HG03575 (cell line): ENCODE measurements at regions not wholly inside any gene's neighbourhood (a gene's known extent, or its start where the extent isn't known, plus 50 kb on each side); places are given as distances from the start of the nearest gene placed in this dataset.

Source experiments
- ATAC-seq: cut with Tn5 transposase; IDR thresholded peaks from one replicate; pipeline ENCODE4 v1.9.1; 2021; ENCODE audit not compliant: unreplicated experiment, insufficient number of reproducible peaks, low FRiP score; ENCODE audit errors: extremely low read depth

DNA sequence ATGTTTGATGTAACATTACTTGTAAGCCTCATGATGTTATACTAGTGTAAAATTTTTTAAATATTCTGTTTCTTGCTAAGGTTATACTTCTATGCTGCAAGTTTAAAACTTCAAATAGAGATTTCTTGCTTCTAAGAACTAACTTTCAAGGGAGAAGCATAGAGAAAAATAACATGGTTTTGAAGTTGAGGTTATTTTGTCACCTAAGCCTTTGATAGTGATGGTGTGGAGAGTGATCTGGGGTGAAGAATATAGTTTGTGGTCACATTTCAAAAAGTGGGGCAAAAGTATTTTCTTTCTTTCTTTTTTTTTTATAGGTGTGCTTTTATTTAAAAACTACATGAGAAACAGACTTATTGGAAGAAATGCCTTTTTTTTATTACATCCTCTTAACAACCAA lies 162.4 kb downstream of the GATA3 start:
- ATAC-seq, result no peak

DNA sequence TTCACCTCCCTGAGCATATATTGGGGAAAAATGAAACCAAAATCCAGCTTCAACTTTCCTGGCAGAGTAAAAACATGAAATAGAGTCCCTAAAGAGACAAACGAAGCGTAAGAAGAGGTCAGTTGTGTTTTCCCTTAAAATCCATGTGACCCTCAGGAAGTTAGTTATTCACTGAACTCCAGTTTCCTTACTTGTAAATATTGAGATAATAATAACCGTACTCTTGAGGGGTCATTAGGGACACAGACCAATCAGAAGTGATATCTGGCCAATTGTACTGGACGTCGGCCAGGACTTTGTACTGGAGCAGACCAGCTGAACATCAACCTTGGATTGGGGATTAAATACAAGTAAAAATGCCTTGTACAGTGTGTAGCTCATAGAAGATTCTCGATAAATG lies 167.0 kb downstream of the GATA3 start:
- no peak for ATAC-seq

DNA sequence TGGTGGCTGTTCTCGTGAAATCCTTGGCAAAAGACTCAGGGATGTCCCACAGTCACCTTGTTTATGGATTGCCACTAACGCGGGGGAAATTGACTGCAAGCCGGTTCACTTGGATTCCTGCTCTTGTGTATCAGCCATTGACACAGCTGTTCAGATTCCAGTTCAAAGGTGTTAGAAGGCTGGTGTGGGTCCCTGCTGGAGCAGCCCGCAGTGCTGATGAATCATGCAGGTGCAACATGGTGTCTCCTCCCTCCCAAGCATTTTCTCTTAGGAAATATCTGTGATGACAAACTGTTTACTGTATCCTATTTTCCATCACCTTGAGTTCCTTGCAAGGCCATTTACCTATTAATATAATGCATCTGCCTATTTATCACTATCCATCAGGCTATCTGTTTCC lies 170.1 kb downstream of the GATA3 start:
- ATAC-seq, result no peak

DNA sequence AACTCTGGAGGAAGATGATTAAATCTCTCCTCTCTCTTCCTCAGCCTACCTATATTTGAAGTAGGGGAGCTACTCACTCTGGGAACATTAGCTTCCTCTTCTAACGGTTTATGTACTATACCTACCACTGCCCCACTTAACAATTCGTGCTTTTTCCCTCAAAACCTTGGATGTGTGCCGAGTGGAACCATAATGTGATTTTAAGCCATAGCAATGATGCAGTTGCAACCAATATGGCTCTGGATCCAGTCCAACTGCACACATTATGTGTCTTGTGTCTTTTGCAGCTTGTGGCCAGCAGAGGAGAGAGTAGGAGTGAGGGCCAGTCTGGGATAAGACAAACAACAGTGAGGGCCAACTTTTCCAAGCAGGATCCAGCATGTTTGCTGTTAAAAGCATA lies 170.7 kb downstream of the GATA3 start:
- no peak for ATAC-seq

DNA sequence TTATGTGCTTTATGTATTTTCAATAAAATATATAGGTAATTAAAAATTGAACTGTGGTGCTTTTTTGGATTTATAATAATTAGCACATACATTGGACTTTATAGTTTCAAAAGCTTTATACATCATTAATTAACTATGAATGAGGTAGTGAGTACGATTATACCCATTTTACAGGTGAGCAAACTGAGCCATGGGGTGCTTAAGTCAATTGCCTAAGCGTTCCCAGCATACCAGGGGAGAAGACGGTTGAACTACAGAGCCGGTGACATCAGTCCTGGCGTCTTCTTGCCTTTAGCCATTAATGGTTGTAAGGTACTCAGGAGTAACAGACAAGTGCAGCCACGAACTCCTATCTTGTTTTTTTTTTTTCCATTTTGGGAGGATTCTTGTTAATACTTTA lies 172.8 kb downstream of the GATA3 start:
- no peak for ATAC-seq

DNA sequence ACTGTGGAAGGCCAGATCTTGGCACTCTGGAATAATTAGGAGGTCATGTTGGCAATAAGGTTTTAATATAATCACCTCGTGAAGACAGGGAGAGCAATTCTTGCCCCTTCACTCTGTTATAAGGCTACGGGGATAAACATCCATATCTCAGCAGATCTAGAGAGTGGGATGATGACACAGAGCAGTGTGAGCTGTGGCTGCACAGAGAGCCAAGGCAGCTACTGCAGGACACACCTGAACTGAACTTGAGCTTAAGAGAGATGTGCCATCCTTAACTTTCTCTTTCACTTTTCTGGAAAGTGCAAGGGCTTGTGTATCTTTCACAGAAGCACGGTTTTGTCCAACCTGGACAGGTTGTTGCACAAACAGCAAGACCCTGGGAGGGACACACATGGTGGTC lies 174.7 kb downstream of the GATA3 start:
- ATAC-seq, result no peak

DNA sequence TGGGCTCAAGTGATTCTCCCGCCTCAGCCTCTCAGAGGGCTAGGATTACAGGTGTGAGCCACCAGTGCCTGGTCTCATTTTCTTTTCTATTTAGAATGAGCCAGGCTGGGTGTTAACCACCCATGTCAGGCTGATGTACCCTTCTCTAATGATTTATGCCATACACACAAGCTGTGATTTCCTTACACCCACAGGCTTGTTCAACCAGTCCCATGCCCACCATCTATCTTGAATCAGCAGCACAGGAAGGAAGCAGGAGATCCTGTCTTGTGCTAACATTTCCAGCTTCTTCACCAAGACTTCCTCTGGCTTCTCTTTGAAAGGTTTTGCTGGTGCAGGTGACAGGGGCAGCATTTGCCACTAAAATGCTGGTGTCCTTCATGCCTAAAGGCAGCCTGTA lies 176.4 kb downstream of the GATA3 start:
- ATAC-seq, result no peak

DNA sequence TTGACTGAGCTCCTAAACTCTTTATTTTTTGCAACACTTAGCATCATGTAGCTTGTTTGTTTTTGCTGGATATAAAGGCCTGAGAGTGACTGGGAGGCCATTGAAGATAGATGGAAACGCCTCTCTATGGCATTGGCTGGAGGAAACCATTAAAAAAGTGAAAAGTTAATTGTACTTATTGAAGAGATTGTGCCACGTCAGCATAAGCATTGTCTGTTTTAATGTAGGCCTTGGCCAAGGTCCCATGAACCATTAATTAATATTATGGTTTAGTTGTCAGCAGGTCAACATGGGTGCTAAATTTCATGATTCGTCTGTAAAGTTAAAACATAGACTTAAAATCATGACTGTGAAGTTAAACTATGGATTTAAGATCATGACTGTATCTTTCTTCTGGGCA lies 178.6 kb downstream of the GATA3 start:
- ATAC-seq, result no peak

DNA sequence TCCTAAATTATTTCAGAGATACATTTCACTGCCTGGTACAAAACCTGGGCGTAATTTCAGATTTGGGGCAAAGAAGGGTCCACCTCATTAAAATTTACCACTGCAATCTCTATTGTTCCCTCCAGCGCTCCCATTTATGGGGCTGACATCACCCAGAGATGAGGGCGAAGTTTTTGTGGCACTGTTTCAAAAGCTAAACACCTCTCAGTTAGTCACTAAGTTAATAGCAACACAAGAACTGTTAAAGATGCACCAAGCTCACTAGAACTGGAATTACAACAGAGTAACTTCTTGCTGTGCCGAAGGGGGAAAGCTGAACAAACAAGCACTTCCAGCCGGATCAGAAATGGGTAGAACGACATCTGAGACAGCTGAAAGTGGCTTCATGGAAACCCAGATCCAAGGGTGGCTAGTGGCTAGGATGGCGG lies 179.4 kb downstream of the GATA3 start:
- no peak for ATAC-seq

DNA sequence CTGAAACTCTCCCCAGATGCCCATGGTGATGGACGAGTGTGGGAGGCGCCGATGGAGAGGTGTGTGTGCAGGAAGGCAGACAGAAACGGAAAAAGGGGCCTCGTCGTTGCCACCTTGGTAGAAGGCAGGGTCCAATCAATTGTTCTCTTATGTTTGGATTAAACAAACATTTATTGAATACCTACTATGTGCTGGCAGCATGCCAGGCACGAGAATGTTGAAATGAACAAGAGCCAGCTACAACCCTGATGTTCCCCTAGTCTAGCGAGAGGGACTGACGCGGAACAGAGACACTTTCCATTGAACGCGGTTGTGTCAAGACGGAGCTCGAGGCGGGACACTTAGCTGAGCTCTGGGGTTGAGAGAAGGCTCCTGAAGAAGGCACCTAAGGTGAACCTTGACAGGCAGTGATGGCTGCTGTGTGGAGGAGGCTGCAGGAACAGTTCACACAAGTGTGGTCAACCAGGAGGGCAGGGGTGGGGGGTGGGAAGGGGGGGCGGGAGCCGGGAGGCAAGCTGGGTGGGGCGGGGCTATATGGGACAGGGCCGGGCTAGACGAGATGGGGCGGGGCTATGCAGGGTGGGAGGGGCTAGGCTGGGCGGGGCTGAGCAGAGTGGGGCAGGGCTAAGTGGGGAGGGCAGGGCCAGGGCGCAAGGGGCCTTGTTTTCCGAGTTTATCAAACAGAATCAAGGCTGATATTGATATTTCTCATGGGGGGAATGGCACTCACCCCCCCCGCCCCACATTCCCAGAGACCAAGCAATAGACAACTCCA lies 181.0 kb downstream of the GATA3 start:
- ATAC-seq, result no peak

DNA sequence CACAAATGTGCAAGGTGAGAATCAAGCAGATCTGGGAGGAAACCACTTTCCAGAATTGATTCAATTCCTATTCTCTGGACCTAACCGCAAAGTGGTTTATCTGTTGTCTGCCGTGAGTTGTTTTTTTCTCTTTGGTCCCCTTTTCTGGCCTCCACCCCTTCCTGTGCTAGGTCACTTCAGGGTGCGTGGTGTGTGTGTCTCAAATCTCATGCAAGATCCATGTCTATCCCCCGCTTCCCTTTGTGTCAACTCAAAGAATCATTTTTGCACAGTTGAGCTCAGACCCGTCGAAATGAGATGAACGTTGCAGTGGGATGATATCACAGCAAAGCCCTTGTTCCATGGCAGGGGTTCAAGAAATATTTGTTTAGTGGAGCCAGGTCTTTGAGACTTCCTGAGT lies 184.5 kb downstream of the GATA3 start:
- ATAC-seq, result no peak

DNA sequence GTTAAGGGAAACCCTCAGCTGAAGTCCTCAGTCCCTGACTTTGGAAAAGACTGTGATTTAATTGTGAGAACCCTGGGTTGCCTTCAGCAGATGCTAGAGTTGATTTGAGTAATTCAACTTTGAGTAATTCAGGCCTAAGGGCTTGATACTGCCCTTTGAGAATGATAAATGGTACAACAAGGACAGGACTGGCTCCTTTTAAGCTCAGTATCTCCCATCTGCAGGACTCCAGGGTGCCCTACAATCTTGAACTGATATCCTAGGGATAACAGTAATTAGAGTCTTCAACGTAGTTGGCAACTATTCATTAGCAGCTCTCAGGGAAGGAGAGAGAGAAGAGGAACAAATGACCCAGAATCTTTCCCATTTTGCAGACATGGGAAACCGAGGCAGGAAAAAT lies 186.4 kb downstream of the GATA3 start:
- ATAC-seq, result no peak

DNA sequence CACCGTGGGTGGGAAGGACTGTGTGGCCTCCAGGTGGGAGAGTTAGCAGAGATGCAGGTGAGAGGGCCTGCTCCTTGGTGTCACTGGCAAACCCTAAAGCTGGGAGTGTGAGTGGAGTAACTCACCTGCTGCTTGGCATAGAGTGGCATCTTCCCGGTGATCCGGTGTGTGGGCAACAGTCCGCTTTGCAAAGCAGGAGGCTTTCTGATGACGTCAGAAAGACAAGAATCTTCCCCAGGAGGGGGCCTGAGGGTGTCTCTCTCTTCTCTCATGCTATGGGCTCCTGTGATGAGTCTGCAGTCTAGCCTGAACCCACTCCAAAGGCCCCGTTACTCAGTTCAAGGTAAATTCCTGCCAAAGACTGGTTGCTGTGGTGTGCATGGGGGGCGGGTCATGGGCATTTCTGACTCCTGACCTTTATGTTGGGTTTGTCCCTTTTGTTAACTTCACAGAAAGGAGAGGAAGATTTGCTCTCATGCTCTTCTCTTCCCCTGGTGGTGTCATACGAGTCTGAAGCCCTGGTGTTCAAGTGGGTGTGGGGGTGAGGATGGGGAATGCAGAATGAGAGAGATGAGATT lies 187.9 kb downstream of the GATA3 start:
- ATAC-seq, result no peak

DNA sequence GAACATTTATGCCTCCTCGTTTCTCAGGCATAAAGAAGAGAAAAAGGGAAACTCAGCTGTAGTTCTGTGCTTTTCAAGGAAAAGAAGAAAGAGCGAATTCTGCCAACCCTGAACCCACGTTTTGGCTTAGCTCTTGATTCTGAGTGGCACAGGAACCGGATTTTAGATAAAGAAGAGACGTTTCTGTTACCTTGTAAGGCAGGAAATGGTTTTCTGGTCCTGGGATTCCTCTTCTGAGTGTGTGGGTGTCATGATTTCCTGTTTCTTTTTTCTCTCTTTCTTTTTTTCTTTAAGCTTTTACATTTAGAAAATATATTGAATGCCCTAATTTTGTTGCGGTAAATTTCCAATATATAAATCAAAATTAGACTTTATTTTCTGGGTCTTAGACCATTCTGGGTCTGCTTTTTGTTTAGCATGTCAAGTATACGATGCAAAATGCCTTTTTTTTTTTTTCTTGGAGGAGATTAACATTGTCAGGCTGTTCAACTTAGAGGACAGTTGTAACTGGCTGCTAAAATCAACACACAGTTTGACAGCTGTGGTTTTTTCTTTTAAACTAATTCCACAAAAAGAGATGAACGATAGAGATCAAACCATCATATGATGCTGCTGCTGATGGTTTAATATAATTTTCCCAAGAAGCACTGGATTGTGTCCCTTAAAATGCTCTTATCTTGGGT lies 190.8 kb downstream of the GATA3 start:
- no peak for ATAC-seq

DNA sequence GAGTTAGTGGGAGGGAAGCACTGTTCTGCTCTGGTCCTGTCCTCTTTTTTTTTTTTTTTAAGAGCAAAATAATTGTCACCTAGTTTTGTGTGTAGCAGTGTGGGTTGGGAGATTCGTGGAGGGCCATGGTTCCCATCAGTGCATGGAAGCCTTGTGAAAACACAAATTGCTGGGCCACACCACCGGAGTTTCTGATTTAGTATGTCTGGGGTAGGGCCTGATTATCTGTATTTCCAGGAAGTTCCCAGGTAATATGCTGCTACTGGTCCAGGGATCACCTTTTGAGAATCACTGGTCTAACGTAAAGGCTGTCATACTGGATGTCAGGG lies 191.3 kb downstream of the GATA3 start:
- ATAC-seq, result no peak

DNA sequence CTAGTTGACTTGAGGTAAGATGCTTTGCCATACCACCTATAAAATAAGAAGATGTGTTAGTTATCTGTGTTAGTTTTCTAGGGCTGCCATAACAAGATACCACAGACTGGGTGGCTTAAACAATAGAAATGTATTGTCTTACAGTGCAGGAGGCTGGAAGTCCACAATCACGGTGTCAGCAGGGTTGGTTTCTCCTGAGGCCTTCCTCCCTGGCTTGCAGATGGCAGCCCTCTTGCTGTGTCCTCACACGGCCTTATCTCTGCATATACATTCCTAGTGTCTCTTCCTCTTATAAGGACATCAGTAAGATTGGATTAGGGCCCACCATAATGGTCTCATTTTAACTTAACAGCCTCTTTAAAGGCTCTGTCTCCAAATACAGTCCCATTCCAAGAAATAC lies 192.1 kb downstream of the GATA3 start:
- no peak for ATAC-seq

DNA sequence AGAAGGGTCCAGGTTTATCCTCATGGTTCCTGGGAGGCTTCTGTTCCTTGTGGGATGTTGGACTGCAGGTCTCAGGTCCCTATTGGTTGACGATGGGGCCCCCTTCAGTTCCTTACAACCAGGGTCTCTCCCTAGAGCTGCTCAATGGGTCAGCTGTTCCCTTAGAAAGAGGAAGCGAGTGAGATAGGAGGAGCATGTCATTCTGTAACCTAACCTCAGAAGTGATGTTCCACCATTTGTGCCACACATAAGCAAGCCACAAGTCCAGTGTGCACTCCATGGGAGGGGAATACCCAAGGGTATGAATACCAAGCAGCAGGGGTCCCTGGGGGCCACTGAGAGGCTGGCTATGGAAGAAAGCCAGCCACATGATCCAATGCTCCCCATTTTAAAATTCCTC lies 192.7 kb downstream of the GATA3 start:
- ATAC-seq, result no peak

DNA sequence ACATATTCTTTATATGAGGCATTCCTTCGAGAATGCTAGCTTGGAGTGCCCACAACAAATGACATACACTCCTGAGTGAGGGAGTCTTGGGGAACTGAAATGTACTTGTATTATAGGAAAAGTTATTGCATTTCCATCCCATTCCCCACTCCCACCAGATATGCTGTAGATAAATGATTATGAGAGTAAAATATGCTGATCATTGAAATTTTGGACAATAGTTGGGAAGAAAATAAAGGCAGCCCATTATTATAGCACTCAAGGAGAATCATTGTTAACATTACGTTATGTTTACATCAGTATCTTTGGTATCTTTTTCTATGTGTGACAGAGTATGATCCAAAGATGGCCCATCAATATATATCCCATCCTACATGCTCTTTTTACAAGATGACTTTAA lies 194.4 kb downstream of the GATA3 start:
- no peak for ATAC-seq

DNA sequence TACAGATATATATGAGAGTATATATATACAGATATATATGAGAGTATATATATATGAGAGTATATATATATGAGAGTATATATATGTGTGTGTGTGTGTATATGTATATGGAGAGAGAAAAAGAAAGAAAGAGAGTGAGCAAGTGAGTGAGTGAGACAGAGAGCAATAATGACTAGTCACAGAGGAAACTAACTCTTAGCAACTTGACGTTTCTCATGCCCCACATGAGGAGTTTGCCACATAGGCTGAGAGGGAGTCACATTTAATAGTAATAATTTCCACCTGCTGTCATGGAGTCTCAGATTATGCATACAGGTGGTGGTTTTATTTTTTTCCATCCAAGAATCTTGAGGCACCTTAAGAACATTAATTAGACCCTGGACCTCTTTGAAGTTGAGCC lies 199.9 kb downstream of the GATA3 start:
- ATAC-seq, result no peak

DNA sequence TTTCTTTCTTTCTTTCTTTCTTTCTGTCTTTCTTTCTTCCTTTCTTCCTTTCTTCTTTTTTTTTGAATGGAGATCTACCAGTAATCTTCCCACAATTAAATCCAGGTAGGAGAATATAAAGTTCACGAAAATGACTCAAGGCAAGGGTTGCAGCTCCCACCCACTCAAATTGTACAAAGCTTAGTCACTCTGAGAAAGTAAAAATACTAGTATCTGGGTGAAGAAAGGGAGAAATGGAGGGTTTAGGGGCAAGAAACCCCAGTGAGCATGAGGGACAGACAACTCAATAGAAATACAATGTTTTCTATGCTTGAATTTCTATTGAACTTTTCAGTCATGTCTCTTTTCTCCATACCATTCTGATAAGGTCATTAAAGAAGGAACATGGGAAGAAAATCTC lies 200.8 kb downstream of the GATA3 start:
- ATAC-seq, result no peak

DNA sequence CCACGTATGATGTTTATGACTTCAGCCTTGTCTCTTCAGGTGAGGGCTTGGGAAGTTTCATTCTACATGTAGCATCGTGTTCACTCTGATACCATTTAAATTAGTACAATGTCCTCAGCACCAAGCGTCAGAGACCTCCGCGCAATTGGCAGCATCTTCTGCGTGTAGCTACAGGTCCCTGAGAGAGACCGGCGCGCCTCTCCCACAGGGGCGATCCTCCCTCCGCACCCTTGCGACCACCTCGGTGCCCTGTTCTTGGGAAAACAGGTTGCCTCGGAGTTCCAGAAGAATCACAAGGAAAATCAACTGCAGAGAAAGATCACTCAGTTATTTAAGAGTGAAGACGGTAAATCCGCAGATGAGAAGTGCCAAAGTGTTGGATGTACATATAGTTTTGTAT lies 206.2 kb downstream of the GATA3 start:
- no peak for ATAC-seq
